H7 (cell line): ENCODE measurements at regions not wholly inside any gene's neighbourhood (a gene's known extent, or its start where the extent isn't known, plus 50 kb on each side); places are given as distances from the start of the nearest gene placed in this dataset.
"Not testable (repeated sequence)": the region's sequence is repeated elsewhere in the genome, so short reads cannot be mapped to it uniquely, and the experiment has no call there.

Experiments
- DNase-seq: peaks from one replicate; pipeline ENCODE4 v3.0.0; 2012
- H3K27me3 ChIP-seq: 2 replicates; pipeline ENCODE4 v1.6.0; 2011; ENCODE audit warnings: mild to moderate bottlenecking, low read length; ENCODE audit not compliant: control insufficient read depth, insufficient read depth
- H3K36me3 ChIP-seq: replicated peaks from 2 replicates; pipeline ENCODE4 v1.5.1; 2011; ENCODE audit warnings: low read length; ENCODE audit not compliant: control insufficient read depth, insufficient read depth
- H3K4me3 ChIP-seq: 2 replicates; pipeline ENCODE4 v1.5.1; 2011; ENCODE audit warnings: low read depth, mild to moderate bottlenecking, control low read depth, low read length, moderate library complexity; ENCODE audit not compliant: insufficient read depth

GRCh38 chr6:134593442-134593841 is 275.5 kb upstream of the SGK1 start:
- Histone ChIP-seq H3K27me3 (no peaks in the 10 kb centered on the region), H3K36me3 (no peaks in the 10 kb centered on the region), H3K4me3 (no peak overlapping the region)
- DNase-seq: no peak

GRCh38 chr6:134593024-134593423 is 275.1 kb upstream of the SGK1 start:
- H3K36me3 ChIP-seq: no peaks in the 10 kb centered on the region
- no peak for DNase-seq
- no peaks in the 10 kb centered on the region for H3K27me3 ChIP-seq
- H3K4me3 ChIP-seq: no peak overlapping the region

GRCh38 chr6:134590449-134590848 is 272.5 kb upstream of the SGK1 start:
- no peak overlapping the region for H3K4me3 ChIP-seq
- no peaks in the 10 kb centered on the region for H3K27me3 ChIP-seq
- no peaks in the 10 kb centered on the region for H3K36me3 ChIP-seq
- no peak for DNase-seq

- no peak for DNase-seq
- Histone ChIP-seq H3K36me3 (no peaks in the 10 kb centered on the region), H3K27me3 (no peaks in the 10 kb centered on the region), H3K4me3 (no peak overlapping the region)
These were observed 272.1 kb upstream of the SGK1 start for GRCh38 chr6:134590004-134590403.

GRCh38 chr6:134589512-134589911 is 271.6 kb upstream of the SGK1 start:
- peak; percentile 13 for DNase-seq
- no peaks in the 10 kb centered on the region for H3K27me3 ChIP-seq
- no peak overlapping the region for H3K4me3 ChIP-seq
- no peaks in the 10 kb centered on the region for H3K36me3 ChIP-seq

- no peak for DNase-seq
- H3K36me3 ChIP-seq: no peaks in the 10 kb centered on the region
- H3K4me3 ChIP-seq: no peak overlapping the region
- H3K27me3 ChIP-seq: no peaks in the 10 kb centered on the region
These were observed 270.4 kb upstream of the SGK1 start for GRCh38 chr6:134588267-134588666.

GRCh38 chr6:134585517-134585873 is 267.6 kb upstream of the SGK1 start:
- DNase-seq: no peak
- no peaks in the 10 kb centered on the region for H3K27me3 ChIP-seq
- H3K4me3 ChIP-seq: no peak overlapping the region
- no peaks in the 10 kb centered on the region for H3K36me3 ChIP-seq

GRCh38 chr6:134584847-134585516 is 267.1 kb upstream of the SGK1 start:
- no peak for DNase-seq
- no peaks in the 10 kb centered on the region for H3K36me3 ChIP-seq
- no peak overlapping the region for H3K4me3 ChIP-seq
- no peaks in the 10 kb centered on the region for H3K27me3 ChIP-seq

GRCh38 chr6:134577998-134578397 is 260.1 kb upstream of the SGK1 start:
- no peaks in the 10 kb centered on the region for H3K27me3 ChIP-seq
- no peak for DNase-seq
- H3K4me3 ChIP-seq: no peak overlapping the region
- no peaks in the 10 kb centered on the region for H3K36me3 ChIP-seq

- no peak overlapping the region for H3K4me3 ChIP-seq
- H3K36me3 ChIP-seq: no peaks in the 10 kb centered on the region
- DNase-seq: no peak
- no peaks in the 10 kb centered on the region for H3K27me3 ChIP-seq
These were observed 257.3 kb upstream of the SGK1 start for GRCh38 chr6:134575221-134575620.

- Histone ChIP-seq H3K36me3 (no peaks in the 10 kb centered on the region), H3K27me3 (no peaks in the 10 kb centered on the region), H3K4me3 (no peak overlapping the region)
- DNase-seq: no peak
These were observed 256.6 kb upstream of the SGK1 start for GRCh38 chr6:134574491-134574890.

- not testable (repeated sequence) for H3K4me3 ChIP-seq, DNase-seq, H3K36me3 ChIP-seq, H3K27me3 ChIP-seq
These were observed 252.1 kb upstream of the SGK1 start for GRCh38 chr6:134569996-134570395.

GRCh38 chr6:134564705-134565104 is 246.8 kb upstream of the SGK1 start:
- Histone ChIP-seq H3K4me3 (no peak overlapping the region), H3K27me3 (no peaks in the 10 kb centered on the region), H3K36me3 (no peaks in the 10 kb centered on the region)
- DNase-seq: no peak

- Histone ChIP-seq H3K4me3 (no peak overlapping the region), H3K27me3 (no peaks in the 10 kb centered on the region), H3K36me3 (no peaks in the 10 kb centered on the region)
- no peak for DNase-seq
These were observed 242.1 kb upstream of the SGK1 start for GRCh38 chr6:134560019-134560418.

- H3K36me3 ChIP-seq: no peaks in the 10 kb centered on the region
- no peaks in the 10 kb centered on the region for H3K27me3 ChIP-seq
- no peak overlapping the region for H3K4me3 ChIP-seq
- DNase-seq: no peak
These were observed 239.6 kb upstream of the SGK1 start for GRCh38 chr6:134557509-134557908.

- no peak for DNase-seq
- H3K27me3 ChIP-seq: no peaks in the 10 kb centered on the region
- H3K4me3 ChIP-seq: no peak overlapping the region
- H3K36me3 ChIP-seq: no peaks in the 10 kb centered on the region
These were observed 237.8 kb upstream of the SGK1 start for GRCh38 chr6:134555672-134556071.
